ENCODE measurements at regions not wholly inside any gene's neighbourhood (a gene's known extent, or its start where the extent isn't known, plus 50 kb on each side); places are given as distances from the start of the nearest gene placed in this dataset.

DNA sequence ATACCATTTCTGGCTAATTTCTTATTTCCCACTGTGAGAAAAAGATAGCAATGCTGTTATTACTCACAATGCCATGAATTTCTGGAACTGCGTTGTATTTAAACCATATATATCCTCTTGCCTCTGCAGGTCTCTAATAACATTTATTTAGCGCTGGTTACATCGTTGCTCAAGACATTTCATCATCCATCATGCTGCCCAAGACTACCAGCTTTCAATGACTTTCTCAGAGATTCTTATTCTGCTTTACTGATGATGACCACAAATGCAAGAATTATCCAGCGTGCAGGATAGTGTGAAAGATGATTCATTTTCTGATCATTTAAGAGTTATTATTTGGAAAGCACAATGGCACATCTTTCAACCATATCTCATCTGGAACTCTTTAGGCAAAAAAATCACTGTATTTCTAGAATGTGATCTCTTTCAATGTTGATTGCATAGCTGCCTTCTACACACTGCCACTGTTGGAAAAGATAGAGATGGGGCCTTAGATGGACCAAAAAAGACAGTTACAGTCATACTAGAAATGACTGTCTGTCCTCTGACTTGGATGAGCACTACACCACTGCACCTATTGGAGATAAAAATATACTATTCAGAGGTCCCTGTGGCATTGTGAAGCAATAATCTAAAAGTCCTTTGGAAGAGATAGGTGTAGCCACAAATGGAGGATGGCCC lies 716.1 kb downstream of the NSUN3 start:
- TF ChIP-seq EZH2phosphoT487 (IDR thresholded peaks at IDR 0.05; ENCODE audit: unreplicated experiment) (no peak), ZNF331 (CRISPR knock-in tag; IDR thresholded peaks at IDR 0.05; ENCODE audit: low read depth) (no peak), CREB1 (CRISPR knock-in tag; IDR thresholded peaks at IDR 0.05; ENCODE audit: low read depth) (no peak), POLR2AphosphoS5 (IDR thresholded peaks at IDR 0.05; ENCODE audit: low read depth) (no peak), ZNF114 (CRISPR knock-in tag; IDR thresholded peaks at IDR 0.05) (no peak), EZH2 (IDR thresholded peaks at IDR 0.05; ENCODE audit: low read depth, unreplicated experiment) (no peak), STAT1 (IDR thresholded peaks at IDR 0.05; ENCODE audit: unreplicated experiment) (no peak), NANOG (IDR thresholded peaks at IDR 0.05; ENCODE audit: borderline replicate concordance) (no peak), JUNB (IDR thresholded peaks at IDR 0.05; ENCODE audit: unreplicated experiment) (no peak)
- TF ChIP-seq, protein P1, sequence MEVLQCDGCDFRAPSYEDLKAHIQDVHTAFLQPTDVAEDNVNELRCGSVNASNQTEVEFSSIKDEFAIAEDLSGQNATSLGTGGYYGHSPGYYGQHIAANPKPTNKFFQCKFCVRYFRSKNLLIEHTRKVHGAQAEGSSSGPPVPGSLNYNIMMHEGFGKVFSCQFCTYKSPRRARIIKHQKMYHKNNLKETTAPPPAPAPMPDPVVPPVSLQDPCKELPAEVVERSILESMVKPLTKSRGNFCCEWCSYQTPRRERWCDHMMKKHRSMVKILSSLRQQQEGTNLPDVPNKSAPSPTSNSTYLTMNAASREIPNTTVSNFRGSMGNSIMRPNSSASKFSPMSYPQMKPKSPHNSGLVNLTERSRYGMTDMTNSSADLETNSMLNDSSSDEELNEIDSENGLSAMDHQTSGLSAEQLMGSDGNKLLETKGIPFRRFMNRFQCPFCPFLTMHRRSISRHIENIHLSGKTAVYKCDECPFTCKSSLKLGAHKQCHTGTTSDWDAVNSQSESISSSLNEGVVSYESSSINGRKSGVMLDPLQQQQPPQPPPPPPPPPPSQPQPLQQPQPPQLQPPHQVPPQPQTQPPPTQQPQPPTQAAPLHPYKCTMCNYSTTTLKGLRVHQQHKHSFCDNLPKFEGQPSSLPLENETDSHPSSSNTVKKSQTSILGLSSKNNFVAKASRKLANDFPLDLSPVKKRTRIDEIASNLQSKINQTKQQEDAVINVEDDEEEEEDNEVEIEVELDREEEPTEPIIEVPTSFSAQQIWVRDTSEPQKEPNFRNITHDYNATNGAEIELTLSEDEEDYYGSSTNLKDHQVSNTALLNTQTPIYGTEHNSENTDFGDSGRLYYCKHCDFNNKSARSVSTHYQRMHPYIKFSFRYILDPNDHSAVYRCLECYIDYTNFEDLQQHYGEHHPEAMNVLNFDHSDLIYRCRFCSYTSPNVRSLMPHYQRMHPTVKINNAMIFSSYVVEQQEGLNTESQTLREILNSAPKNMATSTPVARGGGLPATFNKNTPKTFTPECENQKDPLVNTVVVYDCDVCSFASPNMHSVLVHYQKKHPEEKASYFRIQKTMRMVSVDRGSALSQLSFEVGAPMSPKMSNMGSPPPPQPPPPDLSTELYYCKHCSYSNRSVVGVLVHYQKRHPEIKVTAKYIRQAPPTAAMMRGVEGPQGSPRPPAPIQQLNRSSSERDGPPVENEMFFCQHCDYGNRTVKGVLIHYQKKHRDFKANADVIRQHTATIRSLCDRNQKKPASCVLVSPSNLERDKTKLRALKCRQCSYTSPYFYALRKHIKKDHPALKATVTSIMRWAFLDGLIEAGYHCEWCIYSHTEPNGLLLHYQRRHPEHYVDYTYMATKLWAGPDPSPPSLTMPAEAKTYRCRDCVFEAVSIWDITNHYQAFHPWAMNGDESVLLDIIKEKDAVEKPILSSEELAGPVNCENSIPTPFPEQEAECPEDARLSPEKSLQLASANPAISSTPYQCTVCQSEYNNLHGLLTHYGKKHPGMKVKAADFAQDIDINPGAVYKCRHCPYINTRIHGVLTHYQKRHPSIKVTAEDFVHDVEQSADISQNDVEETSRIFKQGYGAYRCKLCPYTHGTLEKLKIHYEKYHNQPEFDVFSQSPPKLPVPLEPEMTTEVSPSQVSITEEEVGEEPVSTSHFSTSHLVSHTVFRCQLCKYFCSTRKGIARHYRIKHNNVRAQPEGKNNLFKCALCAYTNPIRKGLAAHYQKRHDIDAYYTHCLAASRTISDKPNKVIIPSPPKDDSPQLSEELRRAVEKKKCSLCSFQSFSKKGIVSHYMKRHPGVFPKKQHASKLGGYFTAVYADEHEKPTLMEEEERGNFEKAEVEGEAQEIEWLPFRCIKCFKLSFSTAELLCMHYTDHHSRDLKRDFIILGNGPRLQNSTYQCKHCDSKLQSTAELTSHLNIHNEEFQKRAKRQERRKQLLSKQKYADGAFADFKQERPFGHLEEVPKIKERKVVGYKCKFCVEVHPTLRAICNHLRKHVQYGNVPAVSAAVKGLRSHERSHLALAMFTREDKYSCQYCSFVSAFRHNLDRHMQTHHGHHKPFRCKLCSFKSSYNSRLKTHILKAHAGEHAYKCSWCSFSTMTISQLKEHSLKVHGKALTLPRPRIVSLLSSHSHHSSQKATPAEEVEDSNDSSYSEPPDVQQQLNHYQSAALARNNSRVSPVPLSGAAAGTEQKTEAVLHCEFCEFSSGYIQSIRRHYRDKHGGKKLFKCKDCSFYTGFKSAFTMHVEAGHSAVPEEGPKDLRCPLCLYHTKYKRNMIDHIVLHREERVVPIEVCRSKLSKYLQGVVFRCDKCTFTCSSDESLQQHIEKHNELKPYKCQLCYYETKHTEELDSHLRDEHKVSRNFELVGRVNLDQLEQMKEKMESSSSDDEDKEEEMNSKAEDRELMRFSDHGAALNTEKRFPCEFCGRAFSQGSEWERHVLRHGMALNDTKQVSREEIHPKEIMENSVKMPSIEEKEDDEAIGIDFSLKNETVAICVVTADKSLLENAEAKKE (CRISPR knock-in tag; IDR thresholded peaks at IDR 0.05), result no peak
- TF ChIP-seq, protein P2, sequence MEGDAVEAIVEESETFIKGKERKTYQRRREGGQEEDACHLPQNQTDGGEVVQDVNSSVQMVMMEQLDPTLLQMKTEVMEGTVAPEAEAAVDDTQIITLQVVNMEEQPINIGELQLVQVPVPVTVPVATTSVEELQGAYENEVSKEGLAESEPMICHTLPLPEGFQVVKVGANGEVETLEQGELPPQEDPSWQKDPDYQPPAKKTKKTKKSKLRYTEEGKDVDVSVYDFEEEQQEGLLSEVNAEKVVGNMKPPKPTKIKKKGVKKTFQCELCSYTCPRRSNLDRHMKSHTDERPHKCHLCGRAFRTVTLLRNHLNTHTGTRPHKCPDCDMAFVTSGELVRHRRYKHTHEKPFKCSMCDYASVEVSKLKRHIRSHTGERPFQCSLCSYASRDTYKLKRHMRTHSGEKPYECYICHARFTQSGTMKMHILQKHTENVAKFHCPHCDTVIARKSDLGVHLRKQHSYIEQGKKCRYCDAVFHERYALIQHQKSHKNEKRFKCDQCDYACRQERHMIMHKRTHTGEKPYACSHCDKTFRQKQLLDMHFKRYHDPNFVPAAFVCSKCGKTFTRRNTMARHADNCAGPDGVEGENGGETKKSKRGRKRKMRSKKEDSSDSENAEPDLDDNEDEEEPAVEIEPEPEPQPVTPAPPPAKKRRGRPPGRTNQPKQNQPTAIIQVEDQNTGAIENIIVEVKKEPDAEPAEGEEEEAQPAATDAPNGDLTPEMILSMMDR (conservative IDR thresholded peaks at IDR 0.05; ENCODE audit: low read depth in 2 of 2), result no peak
- TF ChIP-seq, protein P3, sequence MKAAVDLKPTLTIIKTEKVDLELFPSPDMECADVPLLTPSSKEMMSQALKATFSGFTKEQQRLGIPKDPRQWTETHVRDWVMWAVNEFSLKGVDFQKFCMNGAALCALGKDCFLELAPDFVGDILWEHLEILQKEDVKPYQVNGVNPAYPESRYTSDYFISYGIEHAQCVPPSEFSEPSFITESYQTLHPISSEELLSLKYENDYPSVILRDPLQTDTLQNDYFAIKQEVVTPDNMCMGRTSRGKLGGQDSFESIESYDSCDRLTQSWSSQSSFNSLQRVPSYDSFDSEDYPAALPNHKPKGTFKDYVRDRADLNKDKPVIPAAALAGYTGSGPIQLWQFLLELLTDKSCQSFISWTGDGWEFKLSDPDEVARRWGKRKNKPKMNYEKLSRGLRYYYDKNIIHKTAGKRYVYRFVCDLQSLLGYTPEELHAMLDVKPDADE (IDR thresholded peaks at IDR 0.05), result no peak
- TF ChIP-seq, protein P4, sequence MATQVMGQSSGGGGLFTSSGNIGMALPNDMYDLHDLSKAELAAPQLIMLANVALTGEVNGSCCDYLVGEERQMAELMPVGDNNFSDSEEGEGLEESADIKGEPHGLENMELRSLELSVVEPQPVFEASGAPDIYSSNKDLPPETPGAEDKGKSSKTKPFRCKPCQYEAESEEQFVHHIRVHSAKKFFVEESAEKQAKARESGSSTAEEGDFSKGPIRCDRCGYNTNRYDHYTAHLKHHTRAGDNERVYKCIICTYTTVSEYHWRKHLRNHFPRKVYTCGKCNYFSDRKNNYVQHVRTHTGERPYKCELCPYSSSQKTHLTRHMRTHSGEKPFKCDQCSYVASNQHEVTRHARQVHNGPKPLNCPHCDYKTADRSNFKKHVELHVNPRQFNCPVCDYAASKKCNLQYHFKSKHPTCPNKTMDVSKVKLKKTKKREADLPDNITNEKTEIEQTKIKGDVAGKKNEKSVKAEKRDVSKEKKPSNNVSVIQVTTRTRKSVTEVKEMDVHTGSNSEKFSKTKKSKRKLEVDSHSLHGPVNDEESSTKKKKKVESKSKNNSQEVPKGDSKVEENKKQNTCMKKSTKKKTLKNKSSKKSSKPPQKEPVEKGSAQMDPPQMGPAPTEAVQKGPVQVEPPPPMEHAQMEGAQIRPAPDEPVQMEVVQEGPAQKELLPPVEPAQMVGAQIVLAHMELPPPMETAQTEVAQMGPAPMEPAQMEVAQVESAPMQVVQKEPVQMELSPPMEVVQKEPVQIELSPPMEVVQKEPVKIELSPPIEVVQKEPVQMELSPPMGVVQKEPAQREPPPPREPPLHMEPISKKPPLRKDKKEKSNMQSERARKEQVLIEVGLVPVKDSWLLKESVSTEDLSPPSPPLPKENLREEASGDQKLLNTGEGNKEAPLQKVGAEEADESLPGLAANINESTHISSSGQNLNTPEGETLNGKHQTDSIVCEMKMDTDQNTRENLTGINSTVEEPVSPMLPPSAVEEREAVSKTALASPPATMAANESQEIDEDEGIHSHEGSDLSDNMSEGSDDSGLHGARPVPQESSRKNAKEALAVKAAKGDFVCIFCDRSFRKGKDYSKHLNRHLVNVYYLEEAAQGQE (IDR thresholded peaks at IDR 0.05; ENCODE audit: unreplicated experiment), result no peak
- no peak overlapping the region for H3K27ac ChIP-seq (ENCODE audit: low read depth)

More for the DNA sequence above, 716.1 kb downstream of the NSUN3 start:
- Mint-ChIP-seq H3K27me3 (ENCODE audit: insufficient read depth, low read depth, poor library complexity) (peaks cover 2% of the 10 kb centered on the region), H3K36me3 (ENCODE audit: low read depth) (no peaks in the 10 kb centered on the region), H3K9me3 (no peaks in the 10 kb centered on the region), H3K4me1 (no peaks in the 10 kb centered on the region), H3K4me3 (no peak overlapping the region), H3K27ac (no peak overlapping the region)
- H3K27me3 ChIP-seq (ENCODE audit: insufficient read depth), result no peaks in the 10 kb centered on the region
- H3K4me3 ChIP-seq, result no peak overlapping the region
- H3K36me3 ChIP-seq (ENCODE audit: insufficient read depth), result no peaks in the 10 kb centered on the region
- H3K4me2 ChIP-seq, result no peak overlapping the region
- no peaks in the 10 kb centered on the region for H3K9me2 ChIP-seq (ENCODE audit: insufficient read depth)
- no peaks in the 10 kb centered on the region for H3K79me2 ChIP-seq (replicated peaks; ENCODE audit: insufficient read depth)
- ATAC-seq, result no peak
- no peaks in the 10 kb centered on the region for H4K20me1 ChIP-seq (replicated peaks; ENCODE audit: insufficient read depth)
- no peaks in the 10 kb centered on the region for H3K4me1 ChIP-seq (ENCODE audit: insufficient read depth)
- H2AFZ ChIP-seq, result no peak overlapping the region
- DNase-seq (ENCODE audit: low spot score), result no peak
- no peaks in the 10 kb centered on the region for H3F3A ChIP-seq (replicated peaks; ENCODE audit: low read depth)

Data from GM23338 (cell line).